ENCODE measurements at regions not wholly inside any gene's neighbourhood (a gene's known extent, or its start where the extent isn't known, plus 50 kb on each side); places are given as distances from the start of the nearest gene placed in this dataset.

- Histone ChIP-seq H2BK120ac (ENCODE audit: low read depth, low read length) (no peak overlapping the region), H3K9me3 (ENCODE audit: control insufficient read depth, insufficient read depth, low read length) (peaks cover 5% of the 10 kb centered on the region), H3K23ac (ENCODE audit: low read depth, low read length) (no peak overlapping the region), H4K91ac (ENCODE audit: insufficient read depth, low read depth, low read length) (no peak overlapping the region), H2AK5ac (ENCODE audit: low read depth, low read length) (no peak overlapping the region), H2AFZ (replicated peaks; ENCODE audit: low read length, poor library complexity) (no peak overlapping the region), H3K56ac (ENCODE audit: extremely low read depth, insufficient read depth, low read length) (no peak overlapping the region), H4K8ac (ENCODE audit: low read depth in 2 of 2, low read length in 2 of 2) (no peak overlapping the region), H3K4me1 (ENCODE audit: control insufficient read depth, insufficient read depth, low read length) (no peaks in the 10 kb centered on the region), H3K27me3 (ENCODE audit: control insufficient read depth, insufficient read depth, low read length) (no peaks in the 10 kb centered on the region), H3K4ac (ENCODE audit: low read depth, low read length) (no peak overlapping the region), H2BK5ac (ENCODE audit: low read depth, low read length, poor library complexity, severe bottlenecking) (no peak overlapping the region), H4K5ac (ENCODE audit: low read depth, low read length) (no peak overlapping the region), H3K36me3 (ENCODE audit: control insufficient read depth, insufficient read depth, low read length) (no peaks in the 10 kb centered on the region), H2BK15ac (ENCODE audit: low read depth, low read length) (no peak overlapping the region), H2BK20ac (ENCODE audit: low read depth, low read length) (no peak overlapping the region), H3K4me2 (ENCODE audit: low read depth, low read length) (no peak overlapping the region), H3K4me3 (ENCODE audit: insufficient read depth, low read depth, low read length) (no peak overlapping the region), H3K79me1 (ENCODE audit: low read depth in 1 of 2, low read length in 2 of 2) (no peaks in the 10 kb centered on the region), H3K14ac (replicated peaks; ENCODE audit: low read depth, low read length) (no peak overlapping the region), H3K18ac (ENCODE audit: low read depth, low read length) (no peak overlapping the region), H3K9me1 (ENCODE audit: insufficient read depth, low read length) (no peaks in the 10 kb centered on the region), H4K20me1 (ENCODE audit: insufficient read depth, low read length) (no peaks in the 10 kb centered on the region), H3K27ac (ENCODE audit: insufficient read depth, low read length) (no peak overlapping the region), H2AK9ac (replicated peaks; ENCODE audit: low read depth, low read length, poor library complexity) (no peak overlapping the region), H3K9ac (ENCODE audit: low read depth, low read length) (no peak overlapping the region)
- no TSS peak for BruUV-seq (replicated peaks)
- in situ Hi-C loops (cut with MboI; ENCODE audit: low sequenced_read_pairs): no loop called here
- POLR2A ChIA-PET (ENCODE audit: unreplicated experiment): no interaction called here
- ATAC-seq (ENCODE audit: low read depth): no peak
- CTCF ChIA-PET: no interaction called here
- intact Hi-C loops (cut with micrococcal nuclease): no loop called here
- DNase-seq: no peak
- dilution Hi-C loops (cut with HindIII; ENCODE audit: low sequenced_read_pairs, unreplicated experiment): no loop called here
- WGBS, 2 experiments (ENCODE audit: extremely low coverage in 2 of 2, insufficient read length in 1 of 2): no CpG with 5 or more reads among the region's 2 CpGs
- no peak for TF ChIP-seq USF2 (IDR thresholded peaks at IDR 0.05; ENCODE audit: low read depth, low read length)
- TF ChIP-seq, protein P1, sequence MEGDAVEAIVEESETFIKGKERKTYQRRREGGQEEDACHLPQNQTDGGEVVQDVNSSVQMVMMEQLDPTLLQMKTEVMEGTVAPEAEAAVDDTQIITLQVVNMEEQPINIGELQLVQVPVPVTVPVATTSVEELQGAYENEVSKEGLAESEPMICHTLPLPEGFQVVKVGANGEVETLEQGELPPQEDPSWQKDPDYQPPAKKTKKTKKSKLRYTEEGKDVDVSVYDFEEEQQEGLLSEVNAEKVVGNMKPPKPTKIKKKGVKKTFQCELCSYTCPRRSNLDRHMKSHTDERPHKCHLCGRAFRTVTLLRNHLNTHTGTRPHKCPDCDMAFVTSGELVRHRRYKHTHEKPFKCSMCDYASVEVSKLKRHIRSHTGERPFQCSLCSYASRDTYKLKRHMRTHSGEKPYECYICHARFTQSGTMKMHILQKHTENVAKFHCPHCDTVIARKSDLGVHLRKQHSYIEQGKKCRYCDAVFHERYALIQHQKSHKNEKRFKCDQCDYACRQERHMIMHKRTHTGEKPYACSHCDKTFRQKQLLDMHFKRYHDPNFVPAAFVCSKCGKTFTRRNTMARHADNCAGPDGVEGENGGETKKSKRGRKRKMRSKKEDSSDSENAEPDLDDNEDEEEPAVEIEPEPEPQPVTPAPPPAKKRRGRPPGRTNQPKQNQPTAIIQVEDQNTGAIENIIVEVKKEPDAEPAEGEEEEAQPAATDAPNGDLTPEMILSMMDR (conservative IDR thresholded peaks at IDR 0.05; ENCODE audit: low read depth, low read length): no peak
- no peak for TF ChIP-seq MAZ (IDR thresholded peaks at IDR 0.05; ENCODE audit: borderline replicate concordance, low read depth, low read length)
- no peak for TF ChIP-seq RCOR1 (IDR thresholded peaks at IDR 0.05; ENCODE audit: insufficient replicate concordance, low read length)
- TF ChIP-seq RFX5 (IDR thresholded peaks at IDR 0.05; ENCODE audit: low read depth, low read length): no peak
- TF ChIP-seq NFE2L2 (IDR thresholded peaks at IDR 0.05; ENCODE audit: low read depth, low read length): no peak
- TF ChIP-seq BHLHE40 (IDR thresholded peaks at IDR 0.05; ENCODE audit: low read depth, low read length): no peak
- no peak for TF ChIP-seq ELK1 (IDR thresholded peaks at IDR 0.05; ENCODE audit: borderline replicate concordance, low read depth, low read length)
- TF ChIP-seq MAFK (IDR thresholded peaks at IDR 0.05; ENCODE audit: low read depth, low read length): no peak
- TF ChIP-seq CEBPB (IDR thresholded peaks at IDR 0.05; ENCODE audit: low read depth, low read length): no peak
- TF ChIP-seq CHD1 (IDR thresholded peaks at IDR 0.05; ENCODE audit: low read depth, low read length): no peak
- TF ChIP-seq FOS (IDR thresholded peaks at IDR 0.05; ENCODE audit: low read depth, low read length): no peak
- TF ChIP-seq RAD21 (IDR thresholded peaks at IDR 0.05; ENCODE audit: low read length): no peak
- no peak for TF ChIP-seq SMC3 (IDR thresholded peaks at IDR 0.05; ENCODE audit: low read depth, low read length)
- TF ChIP-seq MXI1 (IDR thresholded peaks at IDR 0.05; ENCODE audit: borderline replicate concordance, low read depth, low read length): no peak
Observed at GRCh38 chr17:52442350-52442749, 283.8 kb upstream of the CA10 start.

All from IMR-90 (cell line).